NCI-H226 (cell line): ENCODE measurements at regions not wholly inside any gene's neighbourhood (a gene's known extent, or its start where the extent isn't known, plus 50 kb on each side); places are given as distances from the start of the nearest gene placed in this dataset.
"Not testable (repeated sequence)": the region's sequence is repeated elsewhere in the genome, so short reads cannot be mapped to it uniquely, and the experiment has no call there.

ENCODE experiments used
- DNase-seq: peaks from one replicate; pipeline ENCODE4 v3.0.0-alpha.2; 2015

DNA sequence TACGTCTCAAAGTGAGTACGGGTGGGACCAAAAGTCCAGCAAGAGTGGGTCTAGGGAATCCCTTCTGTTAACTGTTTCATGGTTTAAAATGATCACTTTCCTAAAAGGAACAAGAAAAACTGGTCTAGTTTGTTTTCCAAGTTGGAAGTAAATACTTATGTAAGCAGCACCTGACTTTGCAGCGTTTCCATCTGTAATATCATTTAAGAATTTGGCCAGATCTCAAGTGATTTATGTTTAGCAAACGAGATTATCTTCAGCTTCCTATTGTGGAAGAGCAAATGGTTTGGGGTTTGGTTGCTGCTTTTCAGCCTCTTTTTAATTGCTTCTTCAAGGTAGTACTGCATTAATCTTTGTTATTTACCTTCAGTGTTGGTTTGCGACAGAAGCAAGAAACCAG, 50.4 kb downstream of the FHIP1A start:
- DNase-seq: no peak

DNA sequence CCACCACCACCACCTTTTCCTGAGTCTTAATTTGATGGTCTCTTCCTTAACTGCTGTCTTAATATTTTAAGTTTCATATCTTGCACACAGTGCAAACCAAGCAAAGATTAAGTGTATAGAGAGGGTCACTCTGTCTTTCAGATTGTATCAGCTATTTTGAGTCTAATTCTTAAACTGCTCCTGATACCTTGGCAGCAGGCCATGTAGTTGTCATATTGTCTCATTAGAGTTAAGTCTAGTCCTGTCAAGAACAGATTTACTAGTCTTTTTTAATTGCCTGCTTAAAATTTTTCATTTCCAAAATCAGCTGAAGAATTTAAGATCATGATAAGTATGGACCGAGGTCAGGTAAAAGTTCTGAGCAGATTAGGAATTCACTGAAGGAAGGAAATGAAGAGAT, 51.5 kb downstream of the FHIP1A start:
- no peak for DNase-seq

DNA sequence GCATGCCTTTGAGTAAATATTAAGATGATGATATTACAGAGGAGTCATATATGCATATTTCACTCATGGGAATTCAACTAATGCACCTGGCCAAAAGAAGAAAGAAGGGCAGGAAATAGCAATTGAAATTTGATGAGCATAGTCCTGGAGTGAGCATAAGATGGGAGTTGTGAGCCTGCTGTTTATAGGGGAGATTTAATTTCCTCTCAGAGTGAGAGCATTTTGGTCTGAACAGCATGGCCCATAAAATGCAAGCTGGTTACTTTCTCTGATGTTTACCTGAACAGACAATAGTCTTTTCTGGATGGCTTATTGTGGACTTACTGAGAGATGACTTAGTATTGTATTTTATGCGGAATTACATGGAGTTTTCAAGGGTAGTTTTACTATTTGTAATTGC, 53.6 kb downstream of the FHIP1A start:
- DNase-seq: no peak

DNA sequence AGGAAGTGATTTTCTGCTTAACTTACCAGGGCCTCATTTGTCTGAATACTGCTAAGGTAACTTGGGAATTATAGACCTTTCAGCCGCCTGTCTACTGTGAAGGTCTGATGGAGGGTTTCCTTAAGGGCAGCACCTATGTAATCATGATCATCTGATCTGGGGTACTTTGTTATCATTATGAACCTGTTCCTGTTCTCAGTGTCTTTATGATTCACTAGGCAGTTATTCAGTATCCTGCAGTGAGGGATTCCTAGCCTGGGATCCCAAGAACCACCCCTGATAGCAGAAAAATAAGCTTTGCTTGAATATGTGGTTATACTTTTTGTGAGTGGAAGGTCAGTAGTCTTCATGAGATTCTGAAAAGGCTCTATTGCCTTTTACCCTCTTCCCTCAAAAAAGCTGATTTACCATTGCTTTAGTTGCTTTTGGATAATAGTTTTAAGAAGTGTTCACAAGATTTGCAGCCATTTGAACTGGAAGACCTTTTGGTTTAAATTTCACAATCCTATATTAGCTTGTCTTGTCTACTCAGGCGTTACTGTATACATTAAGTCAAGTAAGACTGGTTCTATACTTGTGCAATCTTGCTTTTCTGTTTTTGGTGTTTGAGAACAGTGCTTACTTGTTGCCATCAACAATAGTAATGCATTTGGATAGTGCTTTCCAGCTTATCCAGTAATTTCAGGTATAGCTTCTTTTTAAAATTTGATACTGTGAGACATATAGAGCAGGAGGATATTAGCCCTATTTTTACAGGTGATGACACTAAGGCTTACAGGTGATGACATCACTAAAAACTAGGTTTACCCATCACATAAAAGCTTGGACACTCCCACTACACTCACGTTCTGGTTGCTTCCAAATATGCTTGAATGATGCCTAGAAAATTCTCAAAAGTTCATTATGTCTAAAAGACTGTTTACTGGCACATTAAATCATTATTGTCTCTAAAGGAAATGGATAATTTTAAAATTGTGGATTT, 60.0 kb downstream of the FHIP1A start:
- DNase-seq: peak; percentile 54

DNA sequence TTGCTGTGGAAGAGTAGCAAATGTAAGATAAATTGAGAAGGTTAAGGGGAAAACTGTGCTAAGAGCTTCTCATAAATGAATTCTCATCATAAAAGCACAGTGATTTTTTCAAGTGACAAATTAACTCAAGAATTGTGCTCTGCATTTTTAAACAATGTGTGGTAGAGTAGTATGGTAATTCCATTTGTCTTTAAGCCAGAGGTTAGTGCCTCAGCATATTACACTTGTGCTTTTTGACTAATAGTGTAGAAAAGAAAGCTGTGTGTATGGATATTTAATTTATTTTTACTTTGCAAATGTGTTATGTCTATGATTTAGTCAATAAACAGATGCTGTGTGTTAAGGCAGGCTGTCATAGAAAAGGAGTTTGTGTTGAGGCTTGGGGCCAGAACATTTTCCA, 61.0 kb downstream of the FHIP1A start:
- DNase-seq: no peak

DNA sequence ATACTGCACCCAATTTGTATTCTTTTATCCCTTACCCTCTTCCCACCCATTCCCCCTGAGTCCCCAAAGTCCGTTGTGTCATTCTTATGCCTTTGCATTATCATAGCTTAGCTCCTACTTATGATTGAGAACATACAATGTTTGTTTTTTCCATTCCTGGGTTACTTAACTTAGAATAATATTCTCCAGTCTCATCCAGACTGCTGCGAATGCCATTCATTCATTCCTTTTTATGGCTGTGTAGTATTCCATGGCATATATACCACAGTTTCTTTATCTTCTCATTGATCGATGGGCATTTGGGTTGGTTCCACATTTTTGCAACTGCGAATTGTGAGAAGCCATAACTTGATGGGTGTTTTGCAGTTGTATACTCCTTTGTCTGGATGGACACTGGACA, 62.8 kb downstream of the FHIP1A start:
- no peak for DNase-seq

DNA sequence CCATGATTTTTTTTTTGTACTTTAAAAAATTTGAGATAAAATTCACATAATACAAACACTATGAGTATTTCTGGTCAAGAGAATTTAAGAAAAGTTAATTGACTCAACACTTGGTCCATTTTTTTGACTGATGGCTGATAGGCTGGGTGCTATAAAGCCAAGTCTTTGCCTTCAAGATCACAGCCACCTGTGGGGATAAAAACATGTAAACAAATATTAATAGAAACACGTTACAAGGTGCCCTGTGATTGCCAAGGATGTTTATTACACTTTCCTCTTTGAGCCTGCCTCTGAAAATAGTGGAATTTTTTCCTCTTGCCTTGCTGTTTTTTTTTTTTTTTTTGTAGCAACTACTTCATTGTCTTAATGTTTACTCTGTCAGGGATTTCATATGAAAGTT, 63.3 kb downstream of the FHIP1A start:
- no peak for DNase-seq

DNA sequence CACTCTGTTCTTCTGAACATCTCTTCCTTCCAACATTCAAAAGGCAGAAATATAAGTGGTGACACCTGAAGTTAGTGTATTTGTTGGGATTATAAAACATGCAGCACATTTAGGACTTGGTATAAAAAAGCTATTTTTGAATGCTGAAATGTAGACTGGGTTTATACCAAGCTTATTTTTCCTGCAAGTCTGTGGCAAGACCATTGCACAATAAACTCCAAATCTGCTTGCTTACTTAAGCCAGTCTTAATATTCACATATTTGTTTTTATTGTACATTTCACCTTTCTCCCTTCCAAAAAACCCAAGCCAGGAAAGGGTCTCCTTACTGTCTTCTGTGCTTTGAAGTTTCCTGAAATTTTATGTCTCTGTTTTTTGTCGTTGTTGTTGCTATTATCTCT, 63.7 kb downstream of the FHIP1A start:
- DNase-seq: no peak

DNA sequence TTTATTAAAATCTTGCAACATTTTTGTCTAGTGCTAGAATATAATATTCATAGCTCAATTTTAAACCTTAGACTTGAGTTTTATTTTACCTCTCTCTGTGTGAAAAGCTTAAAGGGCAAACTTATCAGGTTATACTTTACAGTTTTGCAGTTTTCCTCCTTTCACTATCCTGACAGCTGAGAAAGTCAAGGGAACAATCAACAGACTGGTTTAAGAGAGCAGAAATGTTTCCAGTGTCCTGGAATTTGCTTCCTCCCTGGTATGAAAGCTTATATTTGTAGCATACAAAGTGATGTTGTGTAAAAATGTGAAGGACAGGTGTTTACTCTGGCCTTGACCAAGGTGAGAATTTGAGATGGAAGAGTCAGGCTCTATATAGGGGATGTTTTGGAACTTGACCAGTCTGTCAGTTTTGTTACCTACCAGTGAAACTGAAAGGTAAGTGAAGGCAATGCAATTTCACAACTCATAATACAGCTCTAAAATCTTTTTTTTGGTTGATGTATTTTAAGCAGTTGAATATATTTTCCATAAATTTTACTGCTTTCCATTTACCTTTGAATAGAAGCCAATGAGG, 64.6 kb downstream of the FHIP1A start:
- DNase-seq: no peak

DNA sequence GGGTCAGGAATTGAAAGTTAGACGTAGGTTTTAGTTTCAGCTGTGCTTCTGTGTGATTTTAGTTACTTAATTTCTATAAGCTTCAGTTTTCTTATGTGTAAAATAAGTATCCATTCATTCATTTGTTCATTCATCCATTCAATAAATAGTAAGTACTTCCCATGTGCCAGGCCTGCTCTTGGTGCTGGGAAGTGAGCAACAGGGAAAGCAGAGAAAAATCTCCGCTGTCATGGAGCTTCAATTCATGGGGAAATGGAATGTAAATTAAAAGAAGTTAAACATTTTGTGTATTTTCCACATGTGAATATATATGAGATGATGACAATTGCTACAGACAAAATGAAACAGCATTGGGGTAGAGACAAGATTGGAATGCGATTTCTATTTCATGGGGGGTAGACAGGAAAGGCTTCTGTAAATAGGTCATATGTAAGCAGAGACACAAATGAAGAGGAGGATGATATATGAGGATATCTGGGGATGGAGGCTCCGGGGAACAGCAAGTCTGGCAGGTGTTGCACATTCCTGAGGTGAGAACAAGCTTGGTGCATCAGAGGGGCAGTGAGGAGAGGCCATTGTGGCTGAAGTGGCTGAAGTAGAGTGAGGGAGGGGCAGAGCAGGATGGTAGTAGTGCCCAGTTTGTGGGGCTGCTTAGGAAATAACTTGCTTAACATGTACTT, 66.2 kb downstream of the FHIP1A start:
- DNase-seq: peak; percentile 77

DNA sequence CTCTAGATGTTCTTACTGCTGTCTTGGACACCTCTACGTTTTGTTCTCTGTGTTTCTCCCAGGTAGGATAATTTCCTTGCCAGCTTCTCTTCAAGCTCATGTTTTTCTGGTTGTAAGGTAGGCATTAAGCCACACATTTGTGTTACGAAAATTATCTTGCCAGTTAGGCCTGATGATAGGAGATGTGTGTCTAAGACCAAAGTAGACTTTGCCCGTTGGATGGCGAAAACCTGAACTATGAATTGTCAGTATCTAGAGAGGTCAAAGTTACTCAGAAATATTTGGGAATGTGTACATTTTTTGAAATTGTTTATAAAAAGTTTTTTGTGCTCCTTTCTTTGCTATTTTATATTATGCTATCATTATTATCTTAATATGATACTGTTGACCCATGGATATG, 72.8 kb downstream of the FHIP1A start:
- no peak for DNase-seq

DNA sequence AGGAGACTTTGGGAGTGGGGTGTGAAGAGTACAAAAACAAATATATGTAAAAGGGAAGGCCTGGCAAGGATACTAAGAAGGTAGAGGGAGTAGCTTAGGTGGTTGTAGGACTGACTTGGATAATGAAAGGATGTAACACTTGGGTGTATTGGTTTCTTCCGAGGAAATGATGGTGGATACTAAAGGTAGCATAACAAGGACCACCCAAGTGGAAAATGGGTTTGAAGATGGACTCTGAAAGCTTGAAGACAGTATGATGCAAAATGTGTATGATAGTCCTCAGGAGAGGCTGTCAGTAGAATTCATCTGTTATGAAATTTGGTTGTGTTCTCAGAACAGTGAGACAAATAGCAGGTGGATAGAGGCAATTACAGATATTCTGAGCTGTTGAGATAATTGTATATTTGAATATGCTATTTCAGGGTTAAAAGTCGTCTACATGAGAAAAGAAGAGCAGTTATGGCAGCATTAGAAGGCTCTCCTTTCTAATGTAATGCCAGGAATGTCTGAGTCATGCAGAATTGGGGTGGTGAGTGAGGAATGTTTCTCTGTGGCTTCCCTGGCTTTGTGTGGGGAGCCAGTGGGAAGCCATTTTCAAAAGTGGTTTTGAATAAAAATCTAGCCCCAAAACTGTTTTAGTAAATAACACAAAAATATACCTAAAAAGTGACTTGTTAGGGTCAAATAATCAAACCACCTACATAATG, 75.6 kb downstream of the FHIP1A start:
- DNase-seq: peak; percentile 90

DNA sequence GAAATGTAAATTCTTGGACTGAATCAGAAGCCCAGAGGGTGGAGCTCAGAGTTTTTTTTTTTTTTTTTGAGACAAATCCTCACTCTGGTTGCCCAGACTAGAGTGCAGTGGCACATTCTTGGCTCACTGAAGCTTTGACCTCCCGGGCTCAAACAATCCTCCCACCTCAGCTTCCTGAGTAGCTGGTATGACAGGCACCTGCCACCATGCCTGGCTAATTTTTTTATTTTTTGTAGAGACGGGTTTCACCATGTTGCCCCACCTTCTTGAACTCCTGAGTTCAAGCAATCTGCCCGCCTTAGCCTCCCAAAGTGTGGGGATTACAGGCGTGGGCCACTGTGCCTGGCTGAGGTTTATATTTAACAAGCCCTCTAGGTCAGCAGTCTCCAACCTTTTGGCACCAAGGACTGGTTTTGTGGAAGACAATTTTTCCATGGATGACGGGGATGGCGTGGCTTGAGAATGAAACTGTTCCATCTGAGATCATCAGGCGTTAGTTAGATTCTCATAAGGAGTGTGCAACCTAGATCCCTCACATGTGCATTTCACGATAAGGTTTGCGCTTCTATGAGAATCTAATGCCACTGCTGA, 76.7 kb downstream of the FHIP1A start:
- peak; percentile 90 for DNase-seq

DNA sequence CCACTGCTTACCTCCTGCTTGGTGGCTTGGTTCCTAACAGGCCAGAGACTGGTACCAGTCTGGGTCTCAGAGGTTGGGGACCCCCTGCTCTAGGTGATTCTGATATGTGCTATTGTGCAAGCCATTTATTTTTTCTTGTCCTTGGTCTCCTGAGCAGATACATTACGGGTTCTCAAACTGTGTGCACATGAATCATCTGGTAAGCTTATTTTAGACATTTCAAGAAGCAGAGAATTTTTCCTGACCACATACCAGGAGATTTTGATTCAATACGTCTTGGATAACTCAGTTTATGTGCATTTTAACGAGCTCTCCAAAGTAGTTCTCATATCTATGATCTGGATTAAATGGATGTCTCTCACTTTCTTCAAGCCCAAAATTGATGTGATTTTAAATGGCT, 77.2 kb downstream of the FHIP1A start:
- DNase-seq: no peak

DNA sequence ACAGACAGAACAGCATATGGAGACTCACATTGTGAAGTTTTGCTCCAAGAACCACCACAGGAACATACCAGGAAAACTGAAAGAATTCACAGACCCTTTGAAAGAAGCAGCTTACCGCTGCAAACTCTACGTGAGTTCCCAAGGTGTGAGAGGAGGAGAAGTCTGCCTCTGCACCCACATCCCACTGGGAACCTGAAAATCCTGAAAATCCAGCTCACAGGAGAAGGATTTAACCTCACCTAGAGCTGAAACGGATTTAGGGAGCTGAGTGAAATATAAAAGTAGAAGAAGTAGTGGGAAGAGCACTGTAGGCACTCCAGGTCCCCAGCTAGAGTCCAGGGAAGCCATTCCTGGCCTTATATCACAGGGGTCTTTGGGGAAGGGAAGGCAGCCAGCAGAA, 80.0 kb downstream of the FHIP1A start:
- DNase-seq: no peak

DNA sequence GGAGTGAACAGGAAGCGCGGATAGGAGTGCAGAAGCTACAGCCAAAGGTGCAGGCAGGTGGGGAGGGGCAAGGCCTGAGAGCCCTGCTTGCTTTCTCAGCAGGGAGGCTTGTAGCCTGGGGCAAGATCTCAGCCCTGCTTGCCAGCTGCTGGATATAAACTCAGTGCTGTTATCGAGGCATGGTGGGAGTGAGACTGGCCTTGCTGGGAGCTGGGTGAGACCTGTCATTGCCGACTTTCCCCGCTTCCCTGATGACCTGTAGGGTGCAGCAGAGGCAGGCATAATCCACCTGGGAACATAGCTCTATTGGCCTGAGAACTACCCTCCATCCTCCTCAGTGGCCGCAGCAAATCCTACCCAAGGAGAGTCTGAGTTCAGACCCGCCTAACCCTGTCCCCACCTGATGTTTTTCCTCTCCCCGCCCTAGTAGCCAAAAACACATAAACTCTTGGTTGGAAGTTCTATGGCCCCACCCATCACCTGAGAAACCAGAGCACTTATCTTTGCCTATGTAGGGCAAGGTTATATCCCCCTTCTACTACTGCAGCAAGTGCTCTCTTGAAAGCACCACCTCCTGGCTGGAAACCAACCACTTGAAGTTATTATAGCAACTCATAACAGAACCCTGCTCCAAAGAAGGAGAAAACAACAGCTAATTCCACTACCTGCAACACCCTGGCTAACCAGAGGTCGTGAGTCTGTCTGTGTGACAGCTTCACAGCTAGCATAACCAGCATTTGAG, 80.7 kb downstream of the FHIP1A start:
- DNase-seq: peak; percentile 45

DNA sequence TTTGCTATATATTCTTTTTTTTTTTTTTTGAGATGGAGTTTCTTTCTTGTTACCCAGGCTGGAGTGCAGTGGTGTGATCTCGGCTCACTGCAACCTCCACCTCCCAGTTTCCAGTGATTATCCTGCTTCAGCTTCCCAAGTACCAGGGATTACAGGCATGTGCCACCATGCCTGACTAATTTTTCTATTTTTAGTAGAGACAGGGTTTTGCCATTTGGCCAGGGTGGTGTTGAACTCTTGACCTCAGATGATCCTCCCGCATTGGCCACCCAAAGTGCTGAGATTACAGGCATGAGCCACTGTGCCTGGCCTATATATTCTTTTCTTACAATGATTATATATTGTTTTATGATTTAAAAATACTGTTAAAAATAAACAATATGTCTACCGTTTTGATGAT, 86.6 kb downstream of the FHIP1A start:
- not testable (repeated sequence) for DNase-seq

DNA sequence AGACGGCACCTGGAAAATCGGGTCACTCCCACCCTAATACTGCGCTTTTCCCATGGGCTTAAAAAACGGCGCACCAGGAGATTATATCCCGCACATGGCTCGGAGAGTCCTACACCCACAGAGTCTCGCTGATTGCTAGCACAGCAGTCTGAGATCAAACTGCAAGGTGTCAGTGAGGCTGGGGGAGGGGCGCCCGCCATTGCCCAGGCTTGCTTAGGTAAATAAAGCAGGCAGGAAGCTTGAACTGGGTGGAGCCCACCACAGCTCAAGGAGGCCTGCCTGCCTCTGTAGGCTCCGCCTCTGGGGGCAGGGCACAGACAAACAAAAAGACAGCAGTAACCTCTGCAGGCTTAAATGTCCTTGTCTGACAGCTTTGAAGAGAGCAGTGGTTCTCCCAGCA, 102.6 kb downstream of the FHIP1A start:
- DNase-seq: not testable (repeated sequence)

DNA sequence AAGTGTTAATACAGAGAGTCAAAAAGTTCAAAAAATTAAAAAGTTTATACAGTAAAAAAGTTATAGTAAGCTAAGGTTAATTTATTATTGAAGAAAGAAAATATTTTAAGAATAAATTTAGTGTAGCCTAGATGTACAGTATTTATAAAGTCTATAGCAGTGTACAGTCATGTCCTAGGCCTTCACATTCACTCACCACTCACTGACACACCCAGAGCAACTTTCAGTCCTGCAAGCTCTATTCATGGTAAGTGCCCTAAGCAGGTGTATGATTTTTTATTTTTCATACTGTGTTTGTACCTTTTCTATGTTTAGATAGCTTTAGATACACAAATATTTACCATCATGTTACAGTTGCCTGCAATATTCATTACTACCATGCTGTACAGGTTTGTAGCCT, 108.9 kb downstream of the FHIP1A start:
- no peak for DNase-seq

DNA sequence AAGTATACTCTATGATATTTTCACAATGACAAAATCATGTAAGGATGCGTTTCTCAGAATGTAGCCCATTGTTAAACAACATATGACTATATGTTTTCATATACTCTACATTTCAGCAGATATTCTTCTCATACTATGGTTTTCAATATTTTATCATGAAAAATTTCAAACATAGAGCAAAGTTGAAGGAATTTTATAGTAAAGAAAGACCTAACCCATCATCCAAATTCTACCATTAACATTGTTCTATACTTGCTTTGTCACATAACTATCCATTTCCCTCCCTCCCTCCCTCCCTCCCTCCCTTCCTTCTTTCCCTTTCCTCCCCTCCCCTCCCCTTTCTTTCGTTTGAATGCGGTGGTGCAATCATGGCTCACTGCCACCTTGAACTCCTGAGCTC, 109.4 kb downstream of the FHIP1A start:
- no peak for DNase-seq

DNA sequence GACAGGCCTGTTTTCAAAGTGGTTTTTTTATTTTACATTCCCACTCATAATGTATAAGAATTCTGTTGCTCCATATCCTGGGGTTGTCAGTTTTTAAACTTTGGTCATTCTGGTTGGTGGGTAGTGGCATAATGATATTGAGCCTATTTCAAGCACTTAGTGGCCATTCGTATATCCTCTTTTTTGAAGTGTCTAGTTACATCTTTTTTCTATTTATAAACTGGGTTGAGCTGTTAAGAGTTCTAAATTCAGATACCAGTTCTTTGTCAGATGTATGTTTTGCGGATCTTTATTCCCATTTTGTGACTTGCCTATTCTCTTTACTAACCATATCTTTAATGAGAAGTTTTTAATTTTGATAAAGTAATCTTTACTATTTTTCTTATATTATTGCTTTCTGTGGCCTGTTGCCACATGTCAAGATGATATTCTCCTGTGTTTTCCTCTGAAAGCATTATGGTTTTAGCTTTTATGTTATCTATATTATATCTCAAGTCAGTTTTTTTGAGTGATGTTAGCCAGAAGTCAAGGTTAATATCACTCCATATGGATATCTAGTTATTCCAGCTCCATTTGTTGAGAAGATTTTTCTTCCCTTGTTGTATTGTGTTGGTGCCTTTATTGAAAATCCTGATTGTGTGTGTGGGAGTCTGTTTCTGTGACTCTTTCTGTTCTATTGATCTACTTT, 110.9 kb downstream of the FHIP1A start:
- no peak for DNase-seq
